Stimulated activated CD4-positive, alpha-beta T cell treated with anti-CD3 and anti-CD28 coated beads, Interleukin-12 subunit alpha, Interleukin-12 subunit beta, amount 100 ng/mL, for 4 hours (primary cell): ENCODE measurements at regions not wholly inside any gene's neighbourhood (a gene's known extent, or its start where the extent isn't known, plus 50 kb on each side); places are given as distances from the start of the nearest gene placed in this dataset.
"Not testable (repeated sequence)": the region's sequence is repeated elsewhere in the genome, so short reads cannot be mapped to it uniquely, and the experiment has no call there.

ENCODE experiments used
- DNase-seq: peaks from one replicate; pipeline ENCODE4 v3.0.0-alpha.2; 2020

DNA sequence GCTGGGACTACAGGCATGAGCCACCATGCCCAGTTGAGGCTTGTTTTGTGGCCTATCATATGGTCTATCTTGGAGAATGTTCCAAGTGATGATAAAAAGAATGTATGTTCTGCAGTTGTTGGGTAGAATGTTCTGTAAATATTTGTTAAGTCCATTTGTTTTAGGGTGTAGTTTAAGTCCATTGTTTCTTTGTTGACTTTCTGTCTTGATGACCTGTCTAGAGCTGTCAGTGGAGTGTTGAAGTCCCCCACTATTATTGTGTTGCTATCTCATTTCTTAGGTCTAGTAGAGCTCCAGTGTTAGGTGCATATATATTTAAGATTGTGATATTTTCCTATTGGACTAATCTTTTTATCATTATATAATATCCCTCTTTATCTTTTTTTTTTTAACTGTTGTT is 284.3 kb upstream of the EXOC2 start:
- not testable (repeated sequence) for DNase-seq

DNA sequence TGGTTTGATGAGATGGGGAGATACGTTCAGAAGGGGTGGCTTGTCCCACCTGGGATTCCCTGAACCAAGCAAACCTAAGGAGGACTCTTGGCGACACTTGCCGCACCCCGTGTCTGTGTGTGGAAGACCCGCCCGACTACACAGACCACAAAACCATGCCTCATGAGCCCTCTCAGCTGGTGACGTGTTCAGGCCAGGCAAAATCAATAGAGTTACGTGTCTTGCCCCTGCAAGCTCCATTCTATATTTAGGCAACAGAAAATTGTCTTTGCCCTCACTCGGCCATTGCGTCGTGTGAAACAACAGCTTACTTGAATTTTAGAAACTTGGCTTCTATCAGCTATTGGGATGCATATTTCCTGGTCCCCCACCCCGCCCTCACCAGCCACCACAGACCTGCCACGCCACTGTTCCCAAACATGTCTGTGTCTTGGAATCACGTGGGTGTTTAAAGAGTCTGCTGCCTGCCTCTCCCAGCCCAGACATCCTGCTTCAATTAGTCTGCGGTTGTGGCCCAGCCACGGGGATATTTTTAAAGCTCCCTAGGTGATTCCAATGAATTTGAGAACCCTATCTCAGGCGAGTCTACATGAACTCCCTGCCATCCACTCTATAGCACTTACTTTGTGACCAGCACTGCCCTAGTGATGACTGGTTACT is 279.2 kb upstream of the EXOC2 start:
- DNase-seq: no peak

DNA sequence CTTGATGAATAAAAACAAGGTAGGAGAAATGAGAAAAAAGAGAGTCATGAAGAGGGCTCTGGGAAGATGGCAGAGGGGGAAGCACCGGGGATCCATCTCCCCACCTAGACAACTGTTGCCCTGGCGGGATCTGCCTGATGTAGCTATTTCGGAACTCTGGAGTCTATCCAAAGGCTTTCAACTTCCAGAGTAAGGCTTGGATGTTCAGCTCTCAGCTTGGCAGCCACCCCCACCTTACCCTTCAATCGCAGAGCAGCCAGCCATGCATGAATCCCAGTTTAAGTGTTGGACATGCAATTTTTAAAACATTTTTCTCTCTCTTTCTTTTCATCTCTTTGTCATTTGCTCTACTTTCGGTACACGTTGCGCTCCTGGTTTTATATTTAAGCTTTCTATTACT is 275.9 kb upstream of the EXOC2 start:
- no peak for DNase-seq

DNA sequence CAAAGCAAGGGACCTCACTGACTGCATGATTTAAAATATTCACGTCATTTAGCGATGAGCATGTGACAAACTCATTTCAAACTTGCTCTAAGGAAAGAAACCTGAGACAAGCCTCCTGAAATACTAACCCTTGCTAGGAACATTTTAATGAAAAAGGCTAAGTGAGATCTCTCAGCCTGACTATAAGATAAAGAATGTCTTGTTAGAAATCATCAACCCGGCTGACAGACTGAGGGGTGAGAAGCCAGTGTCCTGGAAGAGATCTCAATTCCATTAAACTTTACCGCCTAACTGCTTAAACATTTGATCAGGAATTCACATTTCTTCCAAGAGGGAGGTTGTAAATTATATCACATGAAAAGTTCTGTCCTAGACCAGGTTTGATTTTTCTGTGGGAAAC is 274.8 kb upstream of the EXOC2 start:
- DNase-seq: no peak

DNA sequence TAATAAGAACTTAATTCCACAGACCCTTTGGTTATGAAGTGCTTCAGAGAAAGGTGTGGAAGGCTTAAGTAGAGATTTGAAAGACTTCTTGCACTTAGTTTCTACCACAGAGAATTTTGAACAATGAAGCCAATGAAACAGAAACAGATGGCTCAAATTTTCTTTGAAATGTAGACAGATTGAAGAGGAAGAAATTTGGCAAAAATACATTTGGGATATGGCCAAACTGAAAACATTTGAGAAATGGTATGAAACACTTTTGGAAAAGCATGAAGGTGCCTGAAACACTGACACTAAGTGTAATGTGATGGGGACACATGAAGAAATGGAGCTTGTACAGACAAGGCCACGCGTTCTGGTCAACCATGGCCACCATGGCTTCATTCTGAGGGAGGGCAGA is 272.4 kb upstream of the EXOC2 start:
- DNase-seq: no peak

DNA sequence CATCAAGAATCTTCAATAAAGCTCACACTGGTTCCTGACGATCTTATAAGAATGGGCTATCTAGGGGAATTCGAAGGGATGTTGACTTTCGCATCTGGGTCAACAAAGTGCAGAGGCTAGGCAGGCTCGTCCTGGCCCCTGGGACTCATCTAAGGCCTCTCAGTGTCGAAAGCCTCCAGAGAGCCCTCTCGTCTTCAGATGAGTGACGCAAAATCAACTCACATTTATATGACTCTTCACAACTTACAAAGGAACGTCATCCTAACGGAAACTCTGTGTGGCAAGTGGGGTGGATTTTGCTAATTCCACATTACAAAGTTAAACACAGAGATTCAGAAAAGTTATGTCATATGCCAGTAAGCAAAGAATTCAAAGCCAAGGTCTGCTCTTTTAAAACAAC is 270.5 kb upstream of the EXOC2 start:
- DNase-seq: no peak

DNA sequence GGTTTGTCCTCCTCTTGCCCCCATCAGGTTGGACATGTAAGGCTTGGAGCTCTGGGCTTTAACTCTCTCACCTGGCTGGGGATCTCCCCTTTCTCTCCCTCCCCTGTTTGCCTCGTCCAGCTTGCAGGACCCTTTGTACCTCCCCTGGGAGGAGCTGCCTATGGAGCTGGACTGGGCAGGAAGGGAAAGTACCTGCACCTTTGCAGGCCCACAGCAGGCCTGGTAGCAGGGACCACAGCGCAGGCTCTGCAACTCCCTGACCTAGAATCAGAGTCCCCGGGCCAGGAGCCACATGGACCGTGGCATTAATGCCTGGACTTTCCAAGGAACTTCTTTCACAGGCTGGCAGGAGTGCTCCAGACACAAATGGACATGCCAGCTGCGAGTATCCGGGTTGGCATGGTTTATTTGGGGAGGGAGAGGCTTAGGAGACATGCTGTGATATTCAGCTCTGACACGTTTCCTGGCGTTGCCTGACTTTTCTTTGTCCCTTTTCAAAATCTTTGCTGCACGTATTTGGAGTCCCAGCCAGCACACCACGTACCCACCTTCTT is 268.5 kb upstream of the EXOC2 start:
- no peak for DNase-seq

DNA sequence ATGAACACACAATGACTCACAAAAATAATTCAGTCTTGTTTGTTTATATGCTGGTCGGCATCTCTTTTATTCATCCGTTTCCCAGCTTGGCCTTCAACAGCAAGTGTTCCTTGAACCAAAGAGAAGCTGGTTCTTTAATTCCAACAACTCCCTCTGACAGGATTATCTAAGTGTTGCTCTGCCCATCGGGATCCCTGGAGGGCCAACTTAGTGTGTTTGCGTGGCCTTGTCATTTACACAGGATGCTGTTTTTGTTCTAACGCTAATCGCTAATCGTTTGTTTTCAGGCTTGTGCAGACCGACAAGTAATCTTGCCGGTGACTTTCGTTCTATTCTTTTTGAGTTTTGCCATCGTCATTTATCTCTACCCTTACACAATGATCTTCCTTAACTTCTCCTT is 267.4 kb upstream of the EXOC2 start:
- no peak for DNase-seq

DNA sequence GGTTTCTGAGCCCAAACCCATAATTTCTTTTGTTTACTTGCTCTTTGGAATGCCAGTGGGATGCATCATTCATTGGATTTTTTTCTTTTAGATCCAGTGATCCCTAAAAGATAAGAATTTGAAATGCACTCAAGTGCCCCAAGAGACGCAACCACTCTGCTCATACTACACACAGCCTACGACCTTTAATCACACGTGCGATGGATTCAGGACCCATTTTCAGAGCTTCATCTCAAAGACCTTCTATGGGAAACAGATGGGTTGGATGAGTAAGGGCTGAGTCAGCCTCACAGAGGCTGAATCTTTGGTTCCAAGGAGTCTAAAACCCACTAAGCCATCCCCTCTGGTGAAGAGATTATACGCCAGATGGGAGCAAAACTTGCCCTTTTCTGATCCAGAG is 265.5 kb upstream of the EXOC2 start:
- no peak for DNase-seq

DNA sequence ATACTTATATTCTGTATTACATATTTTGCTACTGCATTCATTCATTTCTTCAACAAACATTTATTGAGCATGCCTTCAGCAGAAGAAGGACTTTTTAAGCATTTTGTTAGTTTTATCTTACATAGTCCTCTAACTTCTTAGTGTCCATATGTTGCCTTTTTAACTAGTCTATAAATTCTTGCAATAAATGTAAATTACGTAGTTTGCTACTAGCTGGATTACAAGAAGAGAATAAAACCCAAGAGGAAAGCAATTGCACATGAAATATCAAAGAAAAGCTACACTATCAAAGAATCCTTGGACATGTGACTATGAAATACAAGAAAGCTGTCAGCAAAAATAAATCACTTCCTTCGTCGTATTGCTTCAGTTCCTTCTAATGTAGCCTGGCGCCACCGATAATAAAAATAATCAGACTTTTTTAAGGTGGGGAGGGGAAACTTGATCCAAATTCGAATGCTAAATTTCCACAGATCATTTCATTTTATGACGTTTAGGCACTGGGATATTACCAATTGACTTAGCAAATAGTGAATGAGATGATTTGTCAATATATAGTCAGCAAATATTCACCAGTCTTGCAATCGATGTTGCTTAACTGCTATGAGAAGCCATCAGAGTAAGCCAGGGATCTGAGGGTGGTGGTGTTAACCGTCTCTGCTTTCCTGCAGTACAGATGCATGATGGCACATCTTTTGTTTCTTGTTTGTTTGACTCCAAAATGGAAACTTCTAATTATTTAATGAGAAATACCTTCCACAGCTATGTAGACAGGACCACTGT is 258.7 kb upstream of the EXOC2 start:
- DNase-seq: no peak

DNA sequence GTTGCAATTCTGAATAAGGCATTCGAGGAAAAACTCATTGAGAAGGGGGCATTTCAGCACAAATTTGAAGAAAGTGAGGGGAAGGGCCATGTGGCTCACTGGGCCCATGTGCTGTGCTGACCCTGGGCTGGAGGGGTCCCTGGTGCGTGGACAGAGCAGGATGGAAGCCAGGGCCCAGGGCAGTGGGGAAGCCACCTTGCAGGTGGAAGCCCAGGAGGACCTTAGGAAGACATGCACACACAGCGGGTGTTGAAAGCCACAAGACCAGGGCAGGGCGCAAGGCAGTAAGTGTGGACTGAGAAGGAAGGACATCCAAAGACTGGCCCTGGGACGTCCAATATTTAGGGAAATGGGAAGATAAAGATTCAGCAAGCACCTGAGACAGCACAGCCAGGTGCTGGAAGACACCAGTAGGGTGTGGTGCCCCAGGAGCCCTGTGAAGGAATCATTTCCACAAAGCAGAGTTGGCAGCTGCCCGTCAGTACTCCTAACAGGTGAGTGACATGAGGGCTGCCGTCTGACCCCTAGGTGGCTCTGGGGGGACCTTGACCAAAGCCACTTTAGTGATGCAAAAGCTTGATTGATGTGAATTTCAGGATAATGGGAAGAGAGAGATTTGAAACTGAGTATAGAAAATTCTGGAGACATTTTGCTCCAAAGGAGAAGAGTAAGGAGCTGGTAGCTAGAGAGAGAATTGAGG is 254.4 kb upstream of the EXOC2 start:
- no peak for DNase-seq

DNA sequence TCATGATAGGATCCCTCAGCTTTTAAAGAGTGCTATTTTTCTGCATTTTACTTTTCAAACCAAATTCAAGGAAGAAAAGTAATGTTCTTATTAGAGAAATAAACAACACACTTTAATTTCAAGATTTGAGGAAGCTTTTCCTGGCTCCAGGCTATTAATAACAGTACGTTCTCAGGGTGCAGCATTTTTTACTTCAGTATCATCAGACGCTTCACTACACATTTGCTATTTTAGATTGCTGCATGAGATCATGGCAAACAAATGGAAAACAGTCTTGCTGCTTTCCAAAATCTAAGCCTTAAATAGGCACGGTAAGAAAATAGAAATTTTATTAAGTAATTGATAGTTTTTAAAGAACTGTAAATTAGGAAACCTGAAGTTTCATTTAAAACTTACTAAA is 253.6 kb upstream of the EXOC2 start:
- DNase-seq: no peak

DNA sequence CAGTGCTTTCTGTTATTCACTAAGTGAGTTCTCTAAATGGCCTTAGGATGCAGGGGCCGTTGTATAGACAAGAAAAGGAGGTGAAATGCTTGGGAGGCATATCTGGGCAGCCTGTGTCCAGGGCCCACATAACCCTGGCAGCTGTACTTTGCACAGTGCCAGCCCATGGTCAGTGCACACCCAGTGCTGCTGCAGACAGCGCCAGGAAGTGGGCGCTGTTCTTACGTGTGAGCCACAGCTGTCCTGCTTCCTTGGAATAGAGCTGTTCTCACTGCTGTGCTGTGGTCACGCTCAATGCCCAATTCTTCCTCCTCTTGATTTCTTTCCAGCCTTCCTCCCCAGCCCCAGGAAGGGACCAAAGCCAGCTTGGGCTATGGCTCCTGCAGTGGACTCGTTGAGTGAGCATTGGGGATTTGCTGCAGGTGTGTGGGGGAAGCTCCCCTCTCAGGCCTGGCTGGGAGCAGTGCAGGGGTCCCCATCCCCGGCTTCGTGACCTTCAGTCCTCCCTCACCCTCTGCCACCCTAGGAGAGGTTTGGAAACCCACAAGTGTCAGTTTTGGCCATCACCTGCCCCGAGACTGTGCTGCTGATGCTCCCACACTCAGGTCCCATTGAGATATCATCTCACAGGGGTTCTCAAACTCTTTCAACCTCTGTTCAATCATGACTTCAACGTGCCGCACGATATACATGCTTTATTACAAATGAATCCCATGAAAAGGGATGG is 246.8 kb upstream of the EXOC2 start:
- DNase-seq: no peak

DNA sequence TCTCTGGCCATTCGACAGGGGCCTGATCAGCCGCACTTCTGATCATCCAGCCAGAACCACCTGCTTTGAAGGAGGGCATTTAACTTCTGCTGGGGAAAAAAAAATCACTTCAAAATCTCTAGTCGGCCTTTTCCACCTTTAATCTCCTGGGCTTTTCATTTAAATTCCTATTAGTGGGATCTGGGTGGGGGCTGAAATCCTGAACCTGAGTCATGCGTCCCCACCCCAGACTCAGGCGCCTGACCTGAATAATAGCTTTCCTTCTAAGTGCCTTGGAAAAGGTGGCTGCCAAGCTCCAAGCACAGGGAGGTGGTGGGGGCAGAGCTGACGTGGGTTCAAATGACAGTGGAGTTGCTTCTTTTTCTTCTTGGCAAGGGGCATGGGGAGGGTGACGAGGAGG is 246.0 kb upstream of the EXOC2 start:
- DNase-seq: no peak

DNA sequence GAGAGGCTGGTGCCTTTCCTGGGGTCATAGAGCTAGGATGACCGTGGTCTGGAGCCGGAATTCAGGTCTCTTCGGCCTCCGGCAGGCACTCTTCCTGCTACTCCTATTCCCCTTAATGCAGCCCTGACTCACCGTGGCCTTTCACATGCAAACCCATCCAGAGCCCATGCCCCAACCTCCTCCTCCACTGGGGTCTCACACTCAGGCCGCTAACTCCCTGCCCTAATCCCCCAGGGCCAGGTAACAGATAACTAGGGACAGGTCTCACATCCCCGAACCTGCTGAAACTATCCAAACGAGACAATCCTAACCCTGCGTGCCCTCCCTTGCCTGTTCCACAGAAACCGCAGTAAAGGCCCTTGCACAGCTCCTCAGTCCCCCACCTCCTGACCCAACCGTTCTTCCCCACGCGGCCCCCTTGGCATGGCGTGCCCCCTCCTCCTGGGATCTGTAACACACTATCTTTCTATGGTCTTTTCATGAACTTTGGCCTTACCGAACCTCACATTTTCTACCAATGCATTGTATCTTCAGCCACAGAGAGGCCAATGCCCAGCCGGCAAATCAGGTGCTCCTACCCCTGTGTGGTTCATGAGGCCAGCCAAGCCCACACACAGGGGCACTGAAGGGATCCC is 245.4 kb upstream of the EXOC2 start:
- DNase-seq: no peak

DNA sequence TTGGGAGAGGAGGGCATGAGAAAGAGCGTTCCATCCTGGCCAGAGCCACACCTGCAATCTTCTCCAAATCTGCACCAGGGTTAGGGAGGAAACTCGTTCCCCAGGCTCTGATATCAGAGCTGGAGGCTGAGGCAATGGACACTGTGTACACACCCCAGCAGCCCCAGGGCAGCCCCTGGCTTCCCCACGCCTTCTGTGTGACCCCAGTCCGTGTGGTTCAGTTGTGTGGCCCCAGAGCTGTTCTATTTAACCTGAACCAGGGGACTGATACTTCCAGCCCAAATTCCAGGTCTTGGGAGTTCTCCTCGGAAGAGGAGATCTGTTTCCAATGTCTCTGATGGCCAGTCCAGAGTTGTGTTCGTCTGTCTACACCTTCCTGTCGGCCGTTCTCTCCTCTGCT is 242.6 kb upstream of the EXOC2 start:
- no peak for DNase-seq

DNA sequence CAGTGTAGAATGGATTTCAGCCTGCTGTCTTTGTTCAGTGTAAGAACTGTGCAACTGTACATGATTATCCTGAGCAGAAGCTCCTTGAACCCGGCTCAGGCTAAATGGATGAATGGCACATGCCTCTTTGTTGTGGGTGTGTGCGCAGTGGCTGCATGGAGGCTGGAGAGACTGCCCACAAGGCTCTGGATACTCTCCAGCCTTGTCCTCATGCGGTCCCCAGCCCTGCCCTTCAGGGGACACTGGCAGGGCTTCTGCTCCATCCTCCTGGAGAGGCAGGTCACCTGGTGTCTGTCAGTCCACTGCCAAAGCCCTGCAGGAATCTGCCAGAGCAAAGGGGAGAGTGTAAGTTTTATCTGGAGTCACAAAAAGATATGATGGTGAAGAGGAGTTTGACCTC is 241.7 kb upstream of the EXOC2 start:
- no peak for DNase-seq

DNA sequence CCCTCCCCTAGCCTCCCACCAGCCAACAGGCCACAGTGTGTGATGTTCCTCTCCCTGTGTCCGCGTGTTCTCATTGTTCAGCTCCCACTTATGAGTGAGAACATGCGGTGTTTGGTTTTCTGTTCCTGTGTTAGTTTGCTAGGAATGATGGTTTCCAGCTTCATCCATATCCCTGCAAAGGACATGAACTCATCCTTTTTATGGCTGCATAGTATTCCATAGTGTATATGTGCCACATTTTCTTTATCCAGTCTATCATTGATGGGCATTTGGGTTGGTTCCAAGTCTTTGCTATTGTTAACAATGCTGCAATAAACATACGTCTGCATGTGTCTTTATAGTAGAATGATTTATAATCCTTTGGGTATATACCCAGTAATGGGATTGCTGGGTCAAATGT is 239.0 kb upstream of the EXOC2 start:
- not testable (repeated sequence) for DNase-seq

DNA sequence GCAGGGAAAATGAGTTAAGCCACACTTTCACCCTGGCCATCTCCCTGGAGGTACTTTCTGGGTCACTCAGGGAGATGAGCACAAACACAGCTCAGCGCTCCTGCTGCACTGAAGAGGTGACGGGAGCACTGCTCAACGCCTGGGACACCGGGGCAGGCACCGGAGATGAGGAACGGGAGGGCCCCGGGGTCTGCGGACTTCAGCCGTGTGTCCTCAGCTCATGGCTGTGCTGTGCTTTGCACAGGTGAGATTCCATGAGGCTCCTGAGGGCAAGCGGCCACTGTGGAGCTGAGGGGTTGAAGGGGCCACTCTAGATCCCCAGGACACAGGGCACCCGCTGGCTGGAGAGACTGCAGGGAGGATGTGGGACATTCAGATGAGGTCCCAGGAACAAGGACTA is 234.2 kb upstream of the EXOC2 start:
- DNase-seq: no peak

DNA sequence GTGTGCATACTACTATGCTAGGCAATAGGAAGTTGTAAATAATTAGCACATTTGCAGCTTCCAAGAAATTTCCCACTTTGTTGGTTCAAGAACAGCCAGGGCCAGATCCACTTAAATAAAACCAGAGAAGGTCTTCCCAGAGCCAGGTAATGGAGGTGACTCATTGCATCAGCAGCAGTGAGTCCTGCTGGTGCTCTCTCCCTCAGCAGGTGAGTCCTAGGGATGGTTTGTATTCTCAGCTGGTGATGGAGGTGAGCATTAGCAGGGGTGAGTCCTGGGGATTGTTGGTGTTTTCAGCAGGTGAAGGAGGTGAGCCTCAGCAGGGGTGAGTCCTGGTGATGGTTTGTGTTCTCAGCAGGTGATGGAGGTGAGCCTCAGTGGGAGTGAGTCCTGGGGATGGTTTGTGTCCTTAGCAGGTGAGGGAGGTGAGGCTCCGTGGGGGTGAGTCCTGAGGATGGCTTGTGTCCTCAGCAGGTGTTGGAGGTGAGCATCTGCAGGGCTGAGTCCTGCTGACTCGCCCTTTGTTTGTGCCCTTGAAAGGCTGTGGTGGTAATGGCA is 232.8 kb upstream of the EXOC2 start:
- DNase-seq: no peak

DNA sequence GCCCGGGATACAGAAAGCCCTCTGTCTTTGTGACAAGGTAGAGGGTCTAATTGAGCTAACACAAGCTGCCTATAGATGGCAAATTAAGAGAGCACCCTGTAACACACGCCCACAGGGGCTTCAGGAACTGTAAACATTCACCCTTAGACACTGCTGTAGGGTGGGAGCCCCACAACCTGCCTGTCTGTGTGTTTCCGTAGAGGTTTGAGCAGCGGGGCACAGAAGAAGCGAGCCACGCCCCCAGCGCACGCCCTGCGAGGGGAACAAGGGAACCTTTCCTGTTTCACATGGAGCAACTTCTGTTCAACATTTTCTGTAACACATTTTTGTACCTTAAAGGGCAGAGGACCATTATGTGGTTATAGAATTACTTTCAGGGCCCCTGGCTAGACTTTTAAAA is 231.7 kb upstream of the EXOC2 start:
- no peak for DNase-seq

DNA sequence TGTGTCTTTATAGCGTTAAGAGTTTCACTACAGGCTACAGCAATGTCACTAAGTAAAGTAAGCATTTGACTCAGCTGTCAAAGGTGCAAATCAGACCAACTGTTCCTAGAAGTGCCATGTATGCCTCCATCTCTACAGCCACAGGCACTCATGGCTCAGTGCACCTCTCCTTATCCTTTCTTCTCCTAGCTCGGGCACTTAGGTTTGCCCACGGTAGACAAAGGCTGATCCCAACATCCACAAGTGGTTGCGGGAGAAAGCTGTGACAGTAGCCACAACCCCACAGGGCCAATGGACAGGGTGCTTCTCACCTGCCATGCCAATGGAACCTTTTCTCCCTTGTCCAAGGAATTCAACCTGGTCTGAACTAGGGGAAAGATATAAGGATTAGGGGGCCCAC is 228.5 kb upstream of the EXOC2 start:
- no peak for DNase-seq
